Ramos (cell line): ENCODE measurements at regions not wholly inside any gene's neighbourhood (a gene's known extent, or its start where the extent isn't known, plus 50 kb on each side); places are given as distances from the start of the nearest gene placed in this dataset.
"Not testable (repeated sequence)": the region's sequence is repeated elsewhere in the genome, so short reads cannot be mapped to it uniquely, and the experiment has no call there.

Experiments
- in situ Hi-C: fragments of 300-500 bp; cut with MboI; formaldehyde crosslinking; loops from one replicate; pipeline ENCODE4 v1.14.3; 2022; ENCODE audit warnings: low sequenced_read_pairs; ENCODE audit not compliant: unreplicated experiment

- in situ Hi-C loops = no loop called here
These were observed 1214.1 kb downstream of the DIAPH3 start for GRCh38 chr13:58949646-58950045.

- in situ Hi-C loops = no loop called here
These were observed 1212.8 kb downstream of the DIAPH3 start for GRCh38 chr13:58950911-58951310.

- in situ Hi-C loops = no loop called here
These were observed 1210.1 kb downstream of the DIAPH3 start for GRCh38 chr13:58953638-58954037.

GRCh38 chr13:58955546-58956385 lies 1208.0 kb downstream of the DIAPH3 start:
- in situ Hi-C loops = no loop called here

- in situ Hi-C loops = not testable (repeated sequence)
These were observed 1205.6 kb downstream of the DIAPH3 start for GRCh38 chr13:58958097-58958496.

GRCh38 chr13:58960888-58961287 lies 1202.8 kb downstream of the DIAPH3 start:
- in situ Hi-C loops = no loop called here

- in situ Hi-C loops = no loop called here
These were observed 1200.4 kb downstream of the DIAPH3 start for GRCh38 chr13:58963321-58963720.

GRCh38 chr13:58964048-58964447 lies 1199.7 kb downstream of the DIAPH3 start:
- in situ Hi-C loops = no loop called here

GRCh38 chr13:58977085-58977484 lies 1186.6 kb downstream of the DIAPH3 start:
- in situ Hi-C loops = no loop called here

GRCh38 chr13:58978331-58978730 lies 1185.4 kb downstream of the DIAPH3 start:
- in situ Hi-C loops = no loop called here

- in situ Hi-C loops = no loop called here
These were observed 1183.9 kb downstream of the DIAPH3 start for GRCh38 chr13:58979851-58980250.

- in situ Hi-C loops = no loop called here
These were observed 1177.9 kb downstream of the DIAPH3 start for GRCh38 chr13:58985845-58986244.

GRCh38 chr13:58989556-58989955 lies 1174.2 kb downstream of the DIAPH3 start:
- in situ Hi-C loops = no loop called here

- in situ Hi-C loops = no loop called here
These were observed 1171.8 kb downstream of the DIAPH3 start for GRCh38 chr13:58991826-58992477.

GRCh38 chr13:58992478-58993042 lies 1171.2 kb downstream of the DIAPH3 start:
- in situ Hi-C loops = no loop called here

- in situ Hi-C loops = no loop called here
These were observed 1169.7 kb downstream of the DIAPH3 start for GRCh38 chr13:58994077-58994476.

GRCh38 chr13:58994777-58995176 lies 1169.0 kb downstream of the DIAPH3 start:
- in situ Hi-C loops = no loop called here

- in situ Hi-C loops = no loop called here
These were observed 1165.0 kb downstream of the DIAPH3 start for GRCh38 chr13:58998716-58999115.

GRCh38 chr13:58999851-59000250 lies 1163.9 kb downstream of the DIAPH3 start:
- in situ Hi-C loops = no loop called here

- in situ Hi-C loops = no loop called here
These were observed 1163.0 kb downstream of the DIAPH3 start for GRCh38 chr13:59000770-59001169.

- in situ Hi-C loops = no loop called here
These were observed 1151.0 kb downstream of the DIAPH3 start for GRCh38 chr13:59012731-59013130.
